ENCODE measurements at regions not wholly inside any gene's neighbourhood (a gene's known extent, or its start where the extent isn't known, plus 50 kb on each side); places are given as distances from the start of the nearest gene placed in this dataset.

DNA sequence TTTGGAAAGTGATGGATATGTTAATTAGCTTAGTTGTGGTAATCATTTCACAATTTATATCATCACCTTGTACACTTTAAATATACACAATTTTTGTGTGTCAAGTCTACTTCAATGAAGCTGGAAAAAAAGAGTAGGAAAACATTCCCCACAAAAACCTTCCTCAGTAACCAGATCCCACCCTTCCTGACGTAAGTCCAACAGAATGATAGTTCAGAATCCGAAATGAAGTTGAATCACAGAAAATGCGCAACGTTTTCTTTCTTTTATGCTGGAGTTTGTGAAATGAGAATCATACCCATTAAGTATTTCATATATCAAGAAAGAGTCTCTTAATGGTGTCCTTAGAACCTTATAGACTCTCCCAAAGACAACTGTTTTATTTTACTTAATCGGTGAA, 292.9 kb downstream of the USP46 start:
- DNase-seq (ENCODE audit: low read depth in 1 of 2, low spot score in 1 of 2) (no peak), FAIRE-seq (no peak), ATAC-seq (no peak)
- TF ChIP-seq, protein P1, sequence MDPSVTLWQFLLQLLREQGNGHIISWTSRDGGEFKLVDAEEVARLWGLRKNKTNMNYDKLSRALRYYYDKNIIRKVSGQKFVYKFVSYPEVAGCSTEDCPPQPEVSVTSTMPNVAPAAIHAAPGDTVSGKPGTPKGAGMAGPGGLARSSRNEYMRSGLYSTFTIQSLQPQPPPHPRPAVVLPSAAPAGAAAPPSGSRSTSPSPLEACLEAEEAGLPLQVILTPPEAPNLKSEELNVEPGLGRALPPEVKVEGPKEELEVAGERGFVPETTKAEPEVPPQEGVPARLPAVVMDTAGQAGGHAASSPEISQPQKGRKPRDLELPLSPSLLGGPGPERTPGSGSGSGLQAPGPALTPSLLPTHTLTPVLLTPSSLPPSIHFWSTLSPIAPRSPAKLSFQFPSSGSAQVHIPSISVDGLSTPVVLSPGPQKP (IDR thresholded peaks at IDR 0.05; ENCODE audit: low read depth, low read length), result no peak
- TF ChIP-seq ESRRA (IDR thresholded peaks at IDR 0.05; ENCODE audit: borderline replicate concordance, low read length) (no peak), BHLHE40 (IDR thresholded peaks at IDR 0.05; ENCODE audit: low read depth, low read length) (no peak), RFX5 (IDR thresholded peaks at IDR 0.05) (no peak), NPAS2 (CRISPR knock-in tag; IDR thresholded peaks at IDR 0.05; ENCODE audit: borderline replicate concordance) (no peak), ZSCAN20 (CRISPR knock-in tag; IDR thresholded peaks at IDR 0.05) (no peak), POLR2AphosphoS2 (conservative IDR thresholded peaks at IDR 0.05; ENCODE audit: low read length) (no peak), CEBPB (IDR thresholded peaks at IDR 0.05) (no peak), TFCP2L1 (CRISPR knock-in tag; IDR thresholded peaks at IDR 0.05) (no peak), MAZ (IDR thresholded peaks at IDR 0.05; ENCODE audit: borderline replicate concordance, low read depth, low read length) (no peak), SREBF2 (IDR thresholded peaks at IDR 0.05) (no peak), EHF (CRISPR knock-in tag; IDR thresholded peaks at IDR 0.05) (no peak), HOXB13 (CRISPR knock-in tag; IDR thresholded peaks at IDR 0.05; ENCODE audit: low read depth) (no peak), JUN (IDR thresholded peaks at IDR 0.05) (no peak), HDAC2 (IDR thresholded peaks at IDR 0.05) (no peak), JUNB (IDR thresholded peaks at IDR 0.05) (no peak)
- TF ChIP-seq, protein P2, sequence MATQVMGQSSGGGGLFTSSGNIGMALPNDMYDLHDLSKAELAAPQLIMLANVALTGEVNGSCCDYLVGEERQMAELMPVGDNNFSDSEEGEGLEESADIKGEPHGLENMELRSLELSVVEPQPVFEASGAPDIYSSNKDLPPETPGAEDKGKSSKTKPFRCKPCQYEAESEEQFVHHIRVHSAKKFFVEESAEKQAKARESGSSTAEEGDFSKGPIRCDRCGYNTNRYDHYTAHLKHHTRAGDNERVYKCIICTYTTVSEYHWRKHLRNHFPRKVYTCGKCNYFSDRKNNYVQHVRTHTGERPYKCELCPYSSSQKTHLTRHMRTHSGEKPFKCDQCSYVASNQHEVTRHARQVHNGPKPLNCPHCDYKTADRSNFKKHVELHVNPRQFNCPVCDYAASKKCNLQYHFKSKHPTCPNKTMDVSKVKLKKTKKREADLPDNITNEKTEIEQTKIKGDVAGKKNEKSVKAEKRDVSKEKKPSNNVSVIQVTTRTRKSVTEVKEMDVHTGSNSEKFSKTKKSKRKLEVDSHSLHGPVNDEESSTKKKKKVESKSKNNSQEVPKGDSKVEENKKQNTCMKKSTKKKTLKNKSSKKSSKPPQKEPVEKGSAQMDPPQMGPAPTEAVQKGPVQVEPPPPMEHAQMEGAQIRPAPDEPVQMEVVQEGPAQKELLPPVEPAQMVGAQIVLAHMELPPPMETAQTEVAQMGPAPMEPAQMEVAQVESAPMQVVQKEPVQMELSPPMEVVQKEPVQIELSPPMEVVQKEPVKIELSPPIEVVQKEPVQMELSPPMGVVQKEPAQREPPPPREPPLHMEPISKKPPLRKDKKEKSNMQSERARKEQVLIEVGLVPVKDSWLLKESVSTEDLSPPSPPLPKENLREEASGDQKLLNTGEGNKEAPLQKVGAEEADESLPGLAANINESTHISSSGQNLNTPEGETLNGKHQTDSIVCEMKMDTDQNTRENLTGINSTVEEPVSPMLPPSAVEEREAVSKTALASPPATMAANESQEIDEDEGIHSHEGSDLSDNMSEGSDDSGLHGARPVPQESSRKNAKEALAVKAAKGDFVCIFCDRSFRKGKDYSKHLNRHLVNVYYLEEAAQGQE (IDR thresholded peaks at IDR 0.05), result no peak
- CTCF ChIA-PET, result no interaction called here
- Histone ChIP-seq H3K4me3 (no peak overlapping the region), H3K27ac (no peak overlapping the region), H3K4me2 (no peak overlapping the region), H3K9me3 (no peaks in the 10 kb centered on the region), H3K4me1 (no peaks in the 10 kb centered on the region)
- 23% methylated on average over 5 of the region's 5 CpGs for WGBS (ENCODE audit: missing lambda C conversion rate)
- POLR2A ChIA-PET, result no interaction called here

- H3K4me2 ChIP-seq, result no peak overlapping the region
- ATAC-seq (no peak), DNase-seq (ENCODE audit: low read depth in 1 of 2, low spot score in 1 of 2) (no peak), FAIRE-seq (no peak)
- no peak overlapping the region for H3K4me3 ChIP-seq
- ChIA-PET CTCF (no interaction called here), POLR2A (no interaction called here)
- 30% methylated on average over 4 of the region's 4 CpGs for WGBS (ENCODE audit: missing lambda C conversion rate)
- H3K4me1 ChIP-seq, result no peaks in the 10 kb centered on the region
- TF ChIP-seq HOXA7 (CRISPR knock-in tag; IDR thresholded peaks at IDR 0.05) (no peak), EP300 (IDR thresholded peaks at IDR 0.05) (no peak), SREBF2 (IDR thresholded peaks at IDR 0.05) (no peak), CBX2 (IDR thresholded peaks at IDR 0.05; ENCODE audit: borderline replicate concordance, low read depth) (no peak), NPAS2 (CRISPR knock-in tag; IDR thresholded peaks at IDR 0.05; ENCODE audit: borderline replicate concordance) (no peak)
- no peaks in the 10 kb centered on the region for H3K9me3 ChIP-seq
- H3K27ac ChIP-seq, result no peak overlapping the region
Measured at GRCh38 chr4:52366621-52367020, 292.5 kb downstream of the USP46 start.

- H3K4me3 ChIP-seq, result no peak overlapping the region
- POLR2A ChIA-PET, result no interaction called here
- H3K9me3 ChIP-seq, result no peaks in the 10 kb centered on the region
- no peak overlapping the region for H3K27ac ChIP-seq
- no peak for ATAC-seq
- no peak for FAIRE-seq
- TF ChIP-seq EP300 (IDR thresholded peaks at IDR 0.05), result no peak
- no peak for TF ChIP-seq MAFK (IDR thresholded peaks at IDR 0.05; ENCODE audit: partially characterized antibody)
- no peak for TF ChIP-seq SREBF2 (IDR thresholded peaks at IDR 0.05)
- no peak for TF ChIP-seq MYC (IDR thresholded peaks at IDR 0.05; ENCODE audit: borderline replicate concordance, low read length)
- TF ChIP-seq, protein P3, sequence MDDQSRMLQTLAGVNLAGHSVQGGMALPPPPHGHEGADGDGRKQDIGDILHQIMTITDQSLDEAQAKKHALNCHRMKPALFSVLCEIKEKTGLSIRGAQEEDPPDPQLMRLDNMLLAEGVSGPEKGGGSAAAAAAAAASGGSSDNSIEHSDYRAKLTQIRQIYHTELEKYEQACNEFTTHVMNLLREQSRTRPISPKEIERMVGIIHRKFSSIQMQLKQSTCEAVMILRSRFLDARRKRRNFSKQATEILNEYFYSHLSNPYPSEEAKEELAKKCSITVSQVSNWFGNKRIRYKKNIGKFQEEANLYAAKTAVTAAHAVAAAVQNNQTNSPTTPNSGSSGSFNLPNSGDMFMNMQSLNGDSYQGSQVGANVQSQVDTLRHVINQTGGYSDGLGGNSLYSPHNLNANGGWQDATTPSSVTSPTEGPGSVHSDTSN (IDR thresholded peaks at IDR 0.05), result no peak
- no peaks in the 10 kb centered on the region for H3K4me1 ChIP-seq
- DNase-seq (ENCODE audit: low read depth in 1 of 2, low spot score in 1 of 2), result no peak
- H3K4me2 ChIP-seq, result no peak overlapping the region
- CTCF ChIA-PET, result interaction anchor here (0.7 kb wide), 1 partner anchor 465 kb away, joined by 3 read pairs; no protein-coding TSS in a partner anchor
- 4% methylated on average over 2 of the region's 2 CpGs for WGBS (ENCODE audit: missing lambda C conversion rate)
Measured at GRCh38 chr4:52367282-52367830, 291.7 kb downstream of the USP46 start.
